ENCODE measurements at regions not wholly inside any gene's neighbourhood (a gene's known extent, or its start where the extent isn't known, plus 50 kb on each side); places are given as distances from the start of the nearest gene placed in this dataset.

DNA sequence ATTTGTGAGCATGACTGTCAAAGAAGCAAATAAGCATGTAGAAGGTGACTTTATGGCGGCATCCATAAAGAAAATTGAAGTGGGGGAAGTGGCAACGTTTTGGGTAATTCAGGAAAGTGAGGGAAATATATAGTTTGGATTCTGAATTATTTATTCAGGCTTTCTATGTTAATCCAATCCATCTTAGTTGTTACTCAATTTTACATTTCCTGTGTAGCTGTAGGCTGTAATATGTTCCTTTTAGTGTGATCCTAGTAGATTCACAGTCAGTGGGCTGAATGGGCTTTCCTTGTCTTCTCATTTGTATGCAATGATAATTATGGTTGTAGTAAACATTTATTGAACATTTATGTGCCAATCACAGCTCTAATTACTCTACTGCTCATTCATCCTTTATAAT lies 654.1 kb downstream of the EDEM1 start:
- no peaks in the 10 kb centered on the region for H3K9me3 ChIP-seq
- TF ChIP-seq, protein P1, sequence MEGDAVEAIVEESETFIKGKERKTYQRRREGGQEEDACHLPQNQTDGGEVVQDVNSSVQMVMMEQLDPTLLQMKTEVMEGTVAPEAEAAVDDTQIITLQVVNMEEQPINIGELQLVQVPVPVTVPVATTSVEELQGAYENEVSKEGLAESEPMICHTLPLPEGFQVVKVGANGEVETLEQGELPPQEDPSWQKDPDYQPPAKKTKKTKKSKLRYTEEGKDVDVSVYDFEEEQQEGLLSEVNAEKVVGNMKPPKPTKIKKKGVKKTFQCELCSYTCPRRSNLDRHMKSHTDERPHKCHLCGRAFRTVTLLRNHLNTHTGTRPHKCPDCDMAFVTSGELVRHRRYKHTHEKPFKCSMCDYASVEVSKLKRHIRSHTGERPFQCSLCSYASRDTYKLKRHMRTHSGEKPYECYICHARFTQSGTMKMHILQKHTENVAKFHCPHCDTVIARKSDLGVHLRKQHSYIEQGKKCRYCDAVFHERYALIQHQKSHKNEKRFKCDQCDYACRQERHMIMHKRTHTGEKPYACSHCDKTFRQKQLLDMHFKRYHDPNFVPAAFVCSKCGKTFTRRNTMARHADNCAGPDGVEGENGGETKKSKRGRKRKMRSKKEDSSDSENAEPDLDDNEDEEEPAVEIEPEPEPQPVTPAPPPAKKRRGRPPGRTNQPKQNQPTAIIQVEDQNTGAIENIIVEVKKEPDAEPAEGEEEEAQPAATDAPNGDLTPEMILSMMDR (IDR thresholded peaks at IDR 0.05): no peak
- TF ChIP-seq POLR2A (IDR thresholded peaks at IDR 0.05): no peak
- intact Hi-C loops (cut with DNase I): no loop called here
- no peaks in the 10 kb centered on the region for H3K36me3 ChIP-seq
- no peaks in the 10 kb centered on the region for H3K27me3 ChIP-seq
- DNase-seq: no peak
- no peak overlapping the region for H3K27ac ChIP-seq
- no peak for ATAC-seq
- no peak overlapping the region for H3K4me3 ChIP-seq
- no peaks in the 10 kb centered on the region for H3K4me1 ChIP-seq
- WGBS, 4 donors: 53 to 67% (median 63%) methylated on average over 2 of the region's 2 CpGs

DNA sequence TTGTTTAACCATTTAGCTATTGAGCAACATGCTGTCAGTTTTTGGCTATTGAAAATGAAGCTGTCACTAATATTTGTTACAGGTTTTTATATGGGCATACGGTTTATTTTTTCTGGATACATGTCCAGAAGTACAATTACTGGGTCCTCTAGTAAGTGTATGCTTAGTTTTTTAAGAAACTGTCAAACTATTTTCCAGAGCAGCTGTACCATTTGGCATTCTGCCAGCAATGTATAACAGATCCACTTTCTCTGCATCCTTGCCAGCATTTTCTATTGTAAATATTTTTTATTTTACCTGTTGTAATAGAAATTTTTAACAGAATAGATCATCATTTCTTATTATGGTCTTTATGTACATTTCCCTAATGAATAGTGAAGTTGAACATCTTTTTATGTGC lies 658.8 kb downstream of the EDEM1 start:
- no peaks in the 10 kb centered on the region for H3K27me3 ChIP-seq
- intact Hi-C loops (cut with DNase I): no loop called here
- H3K36me3 ChIP-seq: no peaks in the 10 kb centered on the region
- WGBS, 4 donors: 70 to 75% (median 75%) methylated on average over 1 of the region's 1 CpG
- H3K4me1 ChIP-seq: no peaks in the 10 kb centered on the region
- no peak for ATAC-seq
- H3K27ac ChIP-seq: no peak overlapping the region
- TF ChIP-seq POLR2A (IDR thresholded peaks at IDR 0.05): no peak
- TF ChIP-seq, protein P1 (IDR thresholded peaks at IDR 0.05): no peak
- H3K4me3 ChIP-seq: no peak overlapping the region
- no peak for DNase-seq
- H3K9me3 ChIP-seq: no peaks in the 10 kb centered on the region

- H3K27ac ChIP-seq: no peak overlapping the region
- no peak for TF ChIP-seq POLR2A (IDR thresholded peaks at IDR 0.05)
- TF ChIP-seq, protein P1 (IDR thresholded peaks at IDR 0.05): no peak
- no peaks in the 10 kb centered on the region for H3K9me3 ChIP-seq
- no peak overlapping the region for H3K4me3 ChIP-seq
- 45 to 60% (median 51%) methylated on average over 3 of the region's 3 CpGs for WGBS, 4 donors
- H3K4me1 ChIP-seq: no peaks in the 10 kb centered on the region
- intact Hi-C loops (cut with DNase I): no loop called here
- no peak for ATAC-seq
- no peaks in the 10 kb centered on the region for H3K27me3 ChIP-seq
- H3K36me3 ChIP-seq: no peaks in the 10 kb centered on the region
- DNase-seq: no peak
These were observed 673.6 kb downstream of the EDEM1 start for GRCh38 chr3:5861151-5861550.

GRCh38 chr3:5874931-5875341 lies 687.4 kb downstream of the EDEM1 start:
- 79 to 89% (median 85%) methylated on average over 2 of the region's 2 CpGs for WGBS, 4 donors

More at GRCh38 chr3:5874931-5875341, 687.4 kb downstream of the EDEM1 start:
- TF ChIP-seq, protein P1 (IDR thresholded peaks at IDR 0.05): no peak
- no peak for TF ChIP-seq POLR2A (IDR thresholded peaks at IDR 0.05)
- Histone ChIP-seq H3K36me3 (no peaks in the 10 kb centered on the region), H3K9me3 (peaks cover 0 to 18% (median 5%) of the 10 kb centered on the region in 12 donors), H3K27me3 (no peaks in the 10 kb centered on the region), H3K4me1 (no peaks in the 10 kb centered on the region), H3K4me3 (no peak overlapping the region), H3K27ac (no peak overlapping the region)
- intact Hi-C loops (cut with DNase I): no loop called here
- ATAC-seq (no peak), DNase-seq (no peak)
